PC-9 (cell line): ENCODE measurements at regions not wholly inside any gene's neighbourhood (a gene's known extent, or its start where the extent isn't known, plus 50 kb on each side); places are given as distances from the start of the nearest gene placed in this dataset.

Experiments used
- BruUV-seq: library from RNA; stranded (reverse); fragments of 400-500 nt; replicated peaks from 2 replicates; lab custom pipeline; 2021; lab: Mats Ljungman, UMichigan
- CTCF ChIA-PET: fragments of 300-600 bp; sonication (Branson Sonifier 250); formaldehyde crosslinking; loops from one replicate; lab custom pipeline; 2022; ENCODE audit warnings: antibody characterized with exemption; lab: Charles Lee
- POLR2A ChIA-PET: fragments of 300-600 bp; sonication (Branson Sonifier 250); formaldehyde crosslinking; loops from one replicate; lab custom pipeline; 2022; ENCODE audit warnings: antibody characterized with exemption; ENCODE audit not compliant: unreplicated experiment; lab: Charles Lee
- DNase-seq, 2 experiments: peaks; one replicate each; pipeline versions ENCODE4 v3.0.0 to v3.0.0-alpha.2; 2015 to 2022; ENCODE audit warnings: mixed read lengths in 1 of 2
- H2AFZ ChIP-seq: fragments of 200-600 bp; sonication (generic); 2 replicates; pipeline ENCODE4 v1.8.1; 2017; ENCODE audit warnings: antibody characterized with exemption
- H3F3A ChIP-seq: fragments of 200-600 bp; sonication (generic); 2 replicates; pipeline ENCODE4 v1.8.1; 2017; ENCODE audit warnings: antibody characterized with exemption, mild to moderate bottlenecking, low read depth; ENCODE audit not compliant: insufficient read depth
- H3K27ac ChIP-seq: fragments of 200-600 bp; sonication (generic); 2 replicates; pipeline ENCODE4 v1.6.1; 2016; ENCODE audit warnings: mixed run types
- H3K27me3 ChIP-seq: fragments of 200-600 bp; sonication (generic); 2 replicates; pipeline ENCODE4 v1.6.1; 2016; ENCODE audit warnings: low read depth, mixed run types; ENCODE audit not compliant: insufficient read depth
- H3K36me3 ChIP-seq: fragments of 200-600 bp; sonication (generic); 2 replicates; pipeline ENCODE4 v1.6.1; 2016; ENCODE audit warnings: low read depth, mixed run types
- H3K4me1 ChIP-seq: fragments of 200-600 bp; sonication (generic); replicated peaks from 2 replicates; pipeline ENCODE4 v1.6.1; 2016; ENCODE audit warnings: mixed run types; ENCODE audit not compliant: insufficient read depth
- H3K4me2 ChIP-seq: fragments of 200-600 bp; sonication (generic); 2 replicates; pipeline ENCODE4 v1.6.1; 2017; ENCODE audit warnings: mixed run types
- H3K4me3 ChIP-seq: fragments of 200-600 bp; sonication (generic); 2 replicates; pipeline ENCODE4 v1.6.1; 2016; ENCODE audit warnings: mixed run types
- H3K79me2 ChIP-seq: fragments of 200-600 bp; sonication (generic); 2 replicates; pipeline ENCODE4 v1.6.1; 2017; ENCODE audit warnings: low read depth, mixed run types
- H3K9me2 ChIP-seq: fragments of 200-600 bp; sonication (generic); 2 replicates; pipeline ENCODE4 v1.8.1; 2017; ENCODE audit warnings: mild to moderate bottlenecking; ENCODE audit not compliant: insufficient read depth
- H3K9me3 ChIP-seq: fragments of 200-600 bp; sonication (generic); 2 replicates; pipeline ENCODE4 v1.8.1; 2016; ENCODE audit warnings: low read depth; ENCODE audit not compliant: insufficient read depth
- H4K20me1 ChIP-seq: fragments of 200-600 bp; sonication (generic); 2 replicates; pipeline ENCODE4 v1.8.1; 2017; ENCODE audit not compliant: insufficient read depth
- CTCF ChIP-seq: fragments of 200-600 bp; sonication (generic); conservative IDR thresholded peaks from 2 replicates; pipeline ENCODE4 v1.6.1; 2017; ENCODE audit warnings: mixed run types, antibody characterized with exemption, mild to moderate bottlenecking, moderate library complexity
- EZH2 ChIP-seq: fragments of 200-600 bp; sonication (generic); IDR thresholded peaks from 2 replicates; pipeline ENCODE4 v1.8.0; 2017; ENCODE audit warnings: antibody characterized with exemption, low read depth
- intact Hi-C: fragments of 100-400 bp; cut with micrococcal nuclease; formaldehyde crosslinking; loops from one replicate; pipeline ENCODE4 v1.10.0; 2022; ENCODE audit not compliant: unreplicated experiment

DNA sequence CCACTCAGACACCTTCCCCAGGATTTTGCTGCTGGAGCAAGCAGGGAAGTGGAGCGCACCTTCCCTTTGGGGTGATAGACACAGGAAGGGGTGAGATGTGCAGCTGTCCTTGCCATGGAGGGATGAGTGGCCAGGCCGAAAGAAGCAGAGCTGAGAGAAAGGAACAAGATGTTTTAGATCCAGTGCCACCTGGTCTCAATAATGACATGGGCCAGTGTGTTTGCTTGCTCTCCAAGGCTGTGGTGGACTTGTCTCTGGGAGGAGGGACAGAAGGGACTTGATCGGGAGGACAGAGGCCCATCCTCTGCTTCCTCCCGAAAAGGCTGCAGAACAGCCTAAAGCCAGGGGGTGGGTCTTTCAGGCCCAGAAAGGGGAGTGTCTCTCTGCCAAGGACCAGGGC, 61.7 kb upstream of the CCDC167 start:
- DNase-seq: no peak
- no peaks in the 10 kb centered on the region for H3K9me3 ChIP-seq
- intact Hi-C loops: loop anchor here (10.0 kb wide), 1 partner anchor 77 kb away; no protein-coding TSS in a partner anchor
- H3K27me3 ChIP-seq: no peaks in the 10 kb centered on the region
- H3K4me1 ChIP-seq: no peaks in the 10 kb centered on the region
- H3K9me2 ChIP-seq: no peaks in the 10 kb centered on the region
- H3K27ac ChIP-seq: no peak overlapping the region
- ChIA-PET CTCF (no interaction called here), POLR2A (no interaction called here)
- no peaks in the 10 kb centered on the region for H3K79me2 ChIP-seq
- peaks cover 4% of the 10 kb centered on the region; the same call in 1 of the 2 replicates for H3F3A ChIP-seq
- no peaks in the 10 kb centered on the region for H4K20me1 ChIP-seq
- H3K4me2 ChIP-seq: no peak overlapping the region
- no peak for TF ChIP-seq CTCF
- no peak for TF ChIP-seq EZH2
- no peaks in the 10 kb centered on the region for H3K36me3 ChIP-seq
- H2AFZ ChIP-seq: no peak overlapping the region
- H3K4me3 ChIP-seq: no peak overlapping the region
- BruUV-seq: no TSS peak

GRCh38 chr6:37560737-37561103, 61.0 kb upstream of the CCDC167 start:
- no peak for TF ChIP-seq EZH2
- TF ChIP-seq CTCF: no peak
- POLR2A ChIA-PET: no interaction called here
- Histone ChIP-seq H3K9me3 (no peaks in the 10 kb centered on the region), H2AFZ (no peak overlapping the region), H3K4me3 (no peak overlapping the region), H3K27ac (no peak overlapping the region), H3K4me1 (no peaks in the 10 kb centered on the region), H3K4me2 (no peak overlapping the region), H4K20me1 (no peaks in the 10 kb centered on the region), H3K36me3 (no peaks in the 10 kb centered on the region), H3K9me2 (no peaks in the 10 kb centered on the region), H3K27me3 (no peaks in the 10 kb centered on the region), H3K79me2 (no peaks in the 10 kb centered on the region), H3F3A (peaks cover 4% of the 10 kb centered on the region; the same call in 1 of the 2 replicates)
- intact Hi-C loops: loop anchor here (10.0 kb wide), 1 partner anchor 76 kb away; no protein-coding TSS in a partner anchor
- CTCF ChIA-PET: no interaction called here
- no peak for DNase-seq
- no TSS peak for BruUV-seq

GRCh38 chr6:37559501-37559900, 59.8 kb upstream of the CCDC167 start:
- no peaks in the 10 kb centered on the region for H3K9me2 ChIP-seq
- peaks cover 8% of the 10 kb centered on the region; the same call in 1 of the 2 replicates for H3F3A ChIP-seq
- no peak for DNase-seq
- CTCF ChIA-PET: no interaction called here
- POLR2A ChIA-PET: no interaction called here
- H4K20me1 ChIP-seq: no peaks in the 10 kb centered on the region
- TF ChIP-seq EZH2: no peak
- TF ChIP-seq CTCF: no peak
- no peaks in the 10 kb centered on the region for H3K9me3 ChIP-seq
- H3K79me2 ChIP-seq: no peaks in the 10 kb centered on the region
- H3K4me2 ChIP-seq: no peak overlapping the region
- H2AFZ ChIP-seq: no peak overlapping the region
- H3K27ac ChIP-seq: no peak overlapping the region
- BruUV-seq: no TSS peak
- H3K4me1 ChIP-seq: peaks cover 5% of the 10 kb centered on the region
- intact Hi-C loops: no loop called here
- no peak overlapping the region for H3K4me3 ChIP-seq
- no peaks in the 10 kb centered on the region for H3K36me3 ChIP-seq
- no peaks in the 10 kb centered on the region for H3K27me3 ChIP-seq
